ENCODE measurements at regions not wholly inside any gene's neighbourhood (a gene's known extent, or its start where the extent isn't known, plus 50 kb on each side); places are given as distances from the start of the nearest gene placed in this dataset.
"Not testable (repeated sequence)": the region's sequence is repeated elsewhere in the genome, so short reads cannot be mapped to it uniquely, and the experiment has no call there.

DNA sequence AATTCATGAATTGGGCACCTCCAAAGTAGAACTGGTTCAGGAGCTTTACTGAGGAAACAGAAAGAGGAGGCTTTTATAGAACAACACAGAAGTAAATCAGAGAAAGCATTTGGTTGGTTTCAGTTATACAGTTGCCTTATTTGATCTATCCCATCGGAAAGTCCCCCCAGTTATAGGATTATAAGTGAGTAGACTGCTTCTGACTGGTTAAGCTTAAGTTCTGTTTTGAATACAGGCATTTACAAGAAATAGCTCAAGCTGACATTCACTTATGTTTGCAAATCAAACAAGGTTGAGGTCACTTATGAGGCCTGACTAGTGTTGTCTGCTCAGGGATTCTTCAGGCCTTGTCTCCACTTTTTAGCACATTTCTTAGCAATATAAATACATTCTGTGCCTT, 857.4 kb downstream of the EFNB2 start:
- DNase-seq (no peak), ATAC-seq (replicated peaks) (no peak)
- H3K9me3 Mint-ChIP-seq = peaks cover 0 to 4% of the 10 kb centered on the region in 2 donors
- no peaks in the 10 kb centered on the region for H3K27me3 Mint-ChIP-seq
- H3K4me3 Mint-ChIP-seq = no peak overlapping the region
- no peaks in the 10 kb centered on the region for H3K36me3 Mint-ChIP-seq
- H3K4me1 Mint-ChIP-seq = no peaks in the 10 kb centered on the region
- H3K27ac Mint-ChIP-seq = no peak overlapping the region

DNA sequence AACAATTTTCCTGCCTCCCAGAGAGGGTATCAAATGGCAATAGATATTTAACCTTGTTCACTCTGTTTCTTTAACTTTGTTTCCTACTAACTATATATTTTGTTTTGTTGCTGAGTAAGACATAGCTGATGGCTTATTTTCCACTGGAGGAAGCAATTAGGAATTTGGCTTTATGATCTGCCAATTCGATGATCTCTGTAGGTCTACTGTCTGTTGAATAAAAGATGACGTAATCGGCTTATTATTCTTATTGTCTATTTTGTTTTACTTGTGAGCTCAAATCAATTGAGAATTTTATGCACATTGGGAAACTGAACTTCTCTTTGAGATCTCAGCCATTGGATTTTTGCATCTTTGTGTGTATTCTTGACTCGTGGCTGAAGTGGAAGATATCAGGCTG, 862.6 kb downstream of the EFNB2 start:
- ATAC-seq (replicated peaks) (no peak), DNase-seq (no peak)
- no peaks in the 10 kb centered on the region for H3K36me3 Mint-ChIP-seq
- H3K27ac Mint-ChIP-seq = no peak overlapping the region
- H3K4me1 Mint-ChIP-seq = no peaks in the 10 kb centered on the region
- H3K27me3 Mint-ChIP-seq = no peaks in the 10 kb centered on the region
- no peak overlapping the region for H3K4me3 Mint-ChIP-seq
- H3K9me3 Mint-ChIP-seq = peaks cover 4 to 7% of the 10 kb centered on the region in 2 donors

DNA sequence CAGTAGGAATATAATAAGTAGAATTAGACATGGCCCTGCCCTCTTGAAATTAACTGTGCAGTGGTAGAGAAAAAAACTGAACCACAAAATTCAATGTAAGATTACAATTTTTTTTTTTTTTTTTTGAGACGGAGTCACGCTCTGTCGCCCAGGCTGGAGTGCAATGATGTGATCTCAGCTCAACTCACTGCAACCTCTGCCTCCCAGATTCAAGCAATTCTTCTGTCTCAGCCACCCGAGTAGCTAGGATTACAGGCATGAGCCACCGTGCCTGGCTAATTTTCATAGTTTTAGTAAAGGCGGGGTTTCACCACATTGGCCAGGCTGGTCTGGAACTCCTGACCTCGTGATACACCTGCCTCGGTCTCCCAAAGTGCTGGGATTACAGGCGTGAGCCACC, 864.3 kb downstream of the EFNB2 start:
- not testable (repeated sequence) for H3K27me3 Mint-ChIP-seq; H3K27ac Mint-ChIP-seq; ATAC-seq (replicated peaks); H3K36me3 Mint-ChIP-seq; H3K4me1 Mint-ChIP-seq; DNase-seq; H3K4me3 Mint-ChIP-seq; H3K9me3 Mint-ChIP-seq

DNA sequence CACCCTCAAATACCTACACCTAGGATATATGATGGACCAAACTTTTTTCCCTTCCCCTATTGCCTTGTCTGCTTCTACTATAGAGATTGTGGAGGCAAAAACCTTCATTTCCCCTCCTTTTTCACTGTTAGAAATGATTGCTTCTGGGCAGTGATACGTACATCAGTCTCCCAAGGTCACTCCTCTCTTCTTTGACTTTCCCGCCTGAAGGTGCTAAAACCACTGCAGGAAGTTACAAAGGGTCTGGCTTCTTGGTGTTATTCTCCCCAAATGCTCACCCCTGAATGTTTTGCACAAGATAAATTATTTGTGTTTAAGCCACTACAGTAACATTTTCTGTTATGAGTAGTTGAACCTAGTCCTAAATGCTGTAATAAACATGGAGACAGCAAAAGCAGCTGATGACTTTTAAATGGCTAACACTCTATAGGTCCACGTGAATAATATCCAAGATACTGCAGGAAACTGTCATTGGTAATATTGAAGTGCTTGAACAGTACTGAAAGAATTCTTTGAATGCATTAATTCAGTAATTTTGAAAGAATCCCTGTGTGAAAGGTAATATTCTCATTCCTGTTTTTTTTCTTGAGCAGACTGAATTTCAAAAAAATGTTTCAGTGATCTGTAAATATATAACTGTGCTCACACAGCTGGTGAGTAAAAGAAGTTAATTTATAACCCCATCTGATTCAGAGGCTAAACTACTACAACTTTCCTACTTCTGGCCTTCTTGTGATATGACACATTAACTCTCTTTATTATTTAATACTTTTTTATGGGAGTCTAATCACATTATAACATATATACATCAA, 865.1 kb downstream of the EFNB2 start:
- H3K27me3 Mint-ChIP-seq = no peaks in the 10 kb centered on the region
- peaks cover 4 to 6% of the 10 kb centered on the region in 2 donors for H3K9me3 Mint-ChIP-seq
- no peak overlapping the region for H3K4me3 Mint-ChIP-seq
- no peaks in the 10 kb centered on the region for H3K4me1 Mint-ChIP-seq
- no peaks in the 10 kb centered on the region for H3K36me3 Mint-ChIP-seq
- no peak for DNase-seq
- H3K27ac Mint-ChIP-seq = no peak overlapping the region
- no peak for ATAC-seq (replicated peaks)

DNA sequence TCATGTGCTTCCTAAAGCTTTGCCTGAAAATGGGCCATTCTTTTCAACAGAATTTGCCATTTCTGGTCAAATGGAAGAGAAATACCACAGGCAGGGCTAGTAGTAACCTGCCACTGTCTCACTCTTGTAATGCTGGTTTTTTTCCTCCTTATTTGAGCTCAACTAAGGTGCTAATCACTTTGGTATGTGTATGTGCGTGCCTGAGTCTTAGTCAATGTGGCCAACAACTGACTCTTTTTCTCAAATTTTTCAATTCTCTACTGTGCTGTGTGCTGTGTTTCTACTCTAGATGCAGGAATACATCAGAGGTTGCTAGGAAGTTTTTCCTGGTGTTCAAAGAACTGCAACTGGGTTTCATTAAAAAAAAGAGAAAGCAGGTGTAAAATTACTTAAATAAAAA, 870.2 kb downstream of the EFNB2 start:
- Mint-ChIP-seq H3K4me1 (no peaks in the 10 kb centered on the region), H3K36me3 (no peaks in the 10 kb centered on the region), H3K27me3 (no peaks in the 10 kb centered on the region), H3K4me3 (no peak overlapping the region), H3K27ac (no peak overlapping the region), H3K9me3 (peaks cover 0 to 3% of the 10 kb centered on the region in 2 donors)
- ATAC-seq (replicated peaks) (no peak), DNase-seq (no peak)

DNA sequence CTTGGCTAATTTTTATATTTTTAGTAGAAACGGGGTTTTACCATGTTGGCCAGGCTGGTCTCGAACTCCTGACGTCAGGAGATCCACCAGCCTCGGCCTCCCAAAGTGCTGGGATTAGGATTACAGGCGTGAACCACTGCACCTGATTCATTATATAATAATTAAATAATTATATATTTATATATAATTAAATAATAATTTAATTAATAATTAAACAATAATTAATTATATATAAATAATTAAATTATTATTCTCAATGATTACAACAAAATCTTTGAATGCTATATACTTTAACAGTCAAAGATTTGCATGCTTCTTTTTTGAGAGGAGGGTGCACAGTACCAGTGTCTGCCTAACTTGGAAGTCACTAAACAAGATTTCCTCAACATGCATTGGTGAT, 872.3 kb downstream of the EFNB2 start:
- Mint-ChIP-seq H3K9me3 (peaks cover 3 to 4% of the 10 kb centered on the region in 2 donors), H3K4me1 (no peaks in the 10 kb centered on the region), H3K27me3 (no peaks in the 10 kb centered on the region), H3K4me3 (no peak overlapping the region), H3K27ac (no peak overlapping the region), H3K36me3 (no peaks in the 10 kb centered on the region)
- DNase-seq (no peak), ATAC-seq (replicated peaks) (no peak)

DNA sequence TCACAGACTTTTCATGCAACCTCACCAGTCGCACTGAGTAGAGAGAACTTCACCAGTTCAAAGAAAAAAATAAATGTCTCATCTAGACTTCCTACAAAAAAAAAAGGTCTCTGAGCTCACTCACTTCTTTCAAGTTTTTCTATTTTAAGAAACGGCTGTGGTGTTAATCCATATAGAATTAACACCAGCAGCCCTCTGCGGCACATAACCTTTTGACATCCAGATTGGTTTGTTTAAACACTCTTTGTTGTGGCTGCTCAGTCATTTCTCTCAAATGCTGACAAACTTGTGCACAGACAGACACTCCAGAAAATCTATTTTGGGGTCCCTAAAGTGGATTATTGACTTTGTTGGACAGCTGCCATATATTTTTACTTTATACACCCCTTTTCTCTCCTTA, 874.9 kb downstream of the EFNB2 start:
- H3K27ac Mint-ChIP-seq = no peak overlapping the region
- ATAC-seq (replicated peaks) (no peak), DNase-seq (no peak)
- H3K4me3 Mint-ChIP-seq = no peak overlapping the region
- no peaks in the 10 kb centered on the region for H3K27me3 Mint-ChIP-seq
- peaks cover 2 to 7% of the 10 kb centered on the region in 2 donors for H3K9me3 Mint-ChIP-seq
- no peaks in the 10 kb centered on the region for H3K4me1 Mint-ChIP-seq
- no peaks in the 10 kb centered on the region for H3K36me3 Mint-ChIP-seq

DNA sequence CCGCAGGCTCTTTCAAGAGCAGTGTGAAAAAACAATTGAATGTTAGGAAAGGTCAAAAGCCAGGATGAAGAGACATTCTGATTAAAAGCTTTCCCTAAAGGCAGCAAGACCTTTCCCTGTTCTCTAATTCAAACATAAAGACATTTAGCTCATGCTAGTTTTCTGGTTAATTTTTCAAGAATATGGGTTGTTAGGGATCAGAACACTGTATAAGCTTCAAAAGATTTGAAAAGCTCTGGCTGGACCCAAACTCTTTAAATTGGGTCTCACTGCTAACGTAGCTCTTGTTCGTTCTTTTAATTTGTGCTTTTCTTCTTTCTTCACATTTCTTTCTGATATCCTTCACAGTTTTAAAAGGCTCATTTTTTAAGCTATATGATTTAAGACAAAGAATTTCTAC, 877.0 kb downstream of the EFNB2 start:
- ATAC-seq (replicated peaks) = no peak
- no peaks in the 10 kb centered on the region for H3K27me3 Mint-ChIP-seq
- H3K9me3 Mint-ChIP-seq = peaks cover 4 to 7% of the 10 kb centered on the region in 2 donors
- H3K27ac Mint-ChIP-seq = no peak overlapping the region
- no peaks in the 10 kb centered on the region for H3K4me1 Mint-ChIP-seq
- no peaks in the 10 kb centered on the region for H3K36me3 Mint-ChIP-seq
- H3K4me3 Mint-ChIP-seq = no peak overlapping the region
- DNase-seq = no peak

DNA sequence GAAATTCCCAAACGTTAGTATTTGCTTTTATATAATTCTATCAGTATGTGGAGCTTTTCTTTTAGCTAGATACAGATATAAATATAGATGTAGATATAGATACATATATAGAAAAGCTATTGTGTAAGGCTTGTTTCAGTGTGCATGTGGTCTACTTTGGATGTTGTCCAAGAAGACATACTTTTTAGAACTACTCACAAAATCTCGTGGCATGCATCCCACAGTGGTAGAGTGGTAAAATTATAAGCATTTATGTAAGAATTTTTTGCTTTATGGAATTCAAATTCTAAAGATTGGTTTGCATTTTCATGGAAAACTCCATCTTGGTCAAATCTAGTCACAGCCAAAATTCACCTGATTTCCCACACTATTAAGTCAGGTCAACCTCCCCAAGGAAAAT, 880.4 kb downstream of the EFNB2 start:
- H3K27me3 Mint-ChIP-seq = no peaks in the 10 kb centered on the region
- no peak overlapping the region for H3K27ac Mint-ChIP-seq
- H3K9me3 Mint-ChIP-seq = peaks cover 6 to 7% of the 10 kb centered on the region in 2 donors
- DNase-seq = no peak
- no peak for ATAC-seq (replicated peaks)
- no peaks in the 10 kb centered on the region for H3K36me3 Mint-ChIP-seq
- H3K4me3 Mint-ChIP-seq = no peak overlapping the region
- no peaks in the 10 kb centered on the region for H3K4me1 Mint-ChIP-seq

DNA sequence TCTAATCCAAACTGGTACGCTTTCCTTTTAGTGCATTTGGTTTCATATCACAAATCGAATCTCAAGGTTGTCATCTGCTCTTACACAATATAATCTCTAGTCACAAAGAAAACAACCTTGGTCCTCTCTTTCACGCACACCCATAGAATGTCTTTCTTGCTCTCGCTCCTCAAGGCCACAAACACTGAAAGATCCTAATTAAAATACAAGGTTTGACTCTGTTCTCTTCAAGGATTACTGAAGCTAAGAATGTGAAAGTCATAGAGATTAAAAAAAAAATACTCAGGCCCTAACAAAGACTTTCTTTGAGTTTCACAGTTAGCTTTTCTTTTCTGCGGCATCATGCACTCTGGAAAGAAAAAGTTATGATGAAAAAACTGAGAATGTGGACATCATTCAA, 891.5 kb downstream of the EFNB2 start:
- DNase-seq = no peak
- Mint-ChIP-seq H3K27ac (no peak overlapping the region), H3K4me3 (no peak overlapping the region), H3K9me3 (peaks cover 15% of the 10 kb centered on the region in 2 donors), H3K27me3 (no peaks in the 10 kb centered on the region), H3K36me3 (no peaks in the 10 kb centered on the region), H3K4me1 (no peaks in the 10 kb centered on the region)
- ATAC-seq (replicated peaks) = no peak

DNA sequence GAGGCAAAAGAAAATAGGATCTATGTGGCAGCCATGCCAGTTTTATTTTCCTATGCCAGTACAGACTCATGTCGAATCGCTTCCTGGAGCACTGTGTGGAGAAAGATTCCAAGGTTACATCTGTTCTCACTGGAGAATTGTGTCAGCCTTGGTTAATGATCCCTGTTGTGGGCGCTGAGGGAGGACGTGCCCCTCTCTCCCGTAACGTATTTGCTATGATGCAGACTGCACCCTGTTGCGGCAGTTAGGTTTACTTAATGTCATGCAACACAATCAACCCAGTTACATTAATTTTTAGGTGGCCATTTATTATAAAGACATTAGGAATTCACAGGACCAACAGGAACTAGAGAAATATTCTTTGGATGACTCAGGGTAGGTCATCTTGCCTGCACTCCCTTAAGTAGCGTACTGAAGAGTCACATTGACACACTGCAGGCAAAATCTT, 892.9 kb downstream of the EFNB2 start:
- H3K9me3 Mint-ChIP-seq = peaks cover 6 to 7% of the 10 kb centered on the region in 2 donors
- H3K36me3 Mint-ChIP-seq = no peaks in the 10 kb centered on the region
- H3K4me3 Mint-ChIP-seq = no peak overlapping the region
- no peaks in the 10 kb centered on the region for H3K27me3 Mint-ChIP-seq
- ATAC-seq (replicated peaks) = no peak
- DNase-seq = no peak
- H3K27ac Mint-ChIP-seq = no peak overlapping the region
- H3K4me1 Mint-ChIP-seq = no peaks in the 10 kb centered on the region

DNA sequence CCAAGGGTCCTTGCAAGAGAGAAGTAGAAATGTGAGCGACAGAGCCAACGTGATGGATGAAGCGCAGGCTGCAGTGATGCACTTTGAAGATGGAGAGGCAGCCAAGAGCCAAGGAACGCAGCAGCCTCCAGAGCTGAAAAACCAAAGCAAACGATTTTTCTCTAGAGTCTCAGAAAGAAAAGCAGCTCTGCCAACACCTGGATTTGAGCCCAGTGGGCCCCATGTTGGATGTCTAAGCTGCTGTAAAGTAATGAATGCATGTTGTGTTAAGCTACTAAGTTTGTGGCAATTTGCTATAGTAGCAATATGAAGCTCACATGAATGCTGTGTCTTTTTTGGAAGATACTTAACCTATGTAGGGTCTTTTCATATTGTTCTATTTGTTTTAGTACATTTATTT, 894.3 kb downstream of the EFNB2 start:
- DNase-seq (no peak), ATAC-seq (replicated peaks) (no peak)
- Mint-ChIP-seq H3K27me3 (no peaks in the 10 kb centered on the region), H3K4me1 (no peaks in the 10 kb centered on the region), H3K27ac (no peak overlapping the region), H3K36me3 (no peaks in the 10 kb centered on the region), H3K4me3 (no peak overlapping the region), H3K9me3 (peaks cover 6 to 7% of the 10 kb centered on the region in 2 donors)

DNA sequence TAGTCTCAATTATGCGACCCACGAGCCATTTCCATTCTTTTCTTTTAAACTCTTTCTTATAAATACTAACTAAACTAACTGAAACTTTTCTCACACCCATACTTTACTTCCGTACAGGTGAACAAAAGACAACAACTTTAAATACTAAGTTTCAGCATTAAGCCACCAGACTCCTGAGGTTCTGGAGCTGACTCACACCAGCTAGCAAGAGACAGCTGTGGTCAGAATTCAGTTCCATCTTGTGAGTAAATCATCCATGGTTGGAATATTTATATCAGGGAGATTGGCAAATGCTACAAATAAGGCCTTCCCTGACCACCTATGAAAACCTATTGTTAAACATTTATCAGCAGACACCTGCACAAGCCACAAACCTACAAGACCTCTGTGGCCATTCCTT, 897.0 kb downstream of the EFNB2 start:
- H3K27me3 Mint-ChIP-seq = no peaks in the 10 kb centered on the region
- no peak overlapping the region for H3K27ac Mint-ChIP-seq
- peaks cover 0 to 4% of the 10 kb centered on the region in 2 donors for H3K9me3 Mint-ChIP-seq
- H3K4me3 Mint-ChIP-seq = no peak overlapping the region
- no peak for DNase-seq
- no peaks in the 10 kb centered on the region for H3K4me1 Mint-ChIP-seq
- ATAC-seq (replicated peaks) = no peak
- H3K36me3 Mint-ChIP-seq = no peaks in the 10 kb centered on the region

DNA sequence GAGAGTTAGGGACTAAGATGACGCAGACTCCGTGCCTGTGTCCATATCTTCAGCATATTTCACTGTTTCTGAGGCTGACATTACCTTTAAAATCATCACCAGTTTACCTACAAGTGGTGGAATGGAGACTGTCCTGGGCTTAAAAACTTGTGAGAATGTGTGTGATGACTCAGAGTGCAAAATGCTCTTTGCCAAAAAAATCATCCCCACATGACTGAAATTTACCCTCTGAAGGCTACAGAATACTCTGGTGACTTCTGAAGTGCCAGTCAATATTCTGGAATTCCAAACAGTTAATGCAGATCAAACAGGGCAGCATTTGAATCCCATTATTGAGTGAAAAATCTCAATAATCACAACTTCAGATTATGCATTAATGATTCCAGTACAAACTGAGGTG, 901.4 kb downstream of the EFNB2 start:
- no peaks in the 10 kb centered on the region for H3K36me3 Mint-ChIP-seq
- H3K9me3 Mint-ChIP-seq = no peaks in the 10 kb centered on the region
- DNase-seq (no peak), ATAC-seq (replicated peaks) (no peak)
- no peaks in the 10 kb centered on the region for H3K27me3 Mint-ChIP-seq
- no peak overlapping the region for H3K4me3 Mint-ChIP-seq
- H3K27ac Mint-ChIP-seq = no peak overlapping the region
- no peaks in the 10 kb centered on the region for H3K4me1 Mint-ChIP-seq

DNA sequence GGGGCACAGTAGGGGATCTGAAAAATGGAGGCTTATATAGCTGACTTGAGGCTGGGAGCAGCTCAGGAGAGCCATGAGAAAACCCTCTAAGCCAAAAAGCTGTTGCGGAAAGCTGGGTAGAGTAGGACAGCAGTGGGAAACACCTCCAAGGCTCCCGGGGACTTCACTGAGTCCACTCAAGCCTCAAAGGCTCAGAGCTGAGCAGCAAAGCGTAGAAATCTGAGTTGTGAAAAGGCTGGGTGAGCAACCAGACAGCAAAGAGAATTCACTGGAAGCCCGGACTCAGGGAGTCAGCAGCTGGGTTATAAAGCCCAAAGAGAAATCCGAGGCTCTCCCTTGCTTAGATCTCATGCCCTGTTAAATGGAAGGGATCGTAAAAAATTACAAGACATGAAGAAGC, 905.0 kb downstream of the EFNB2 start:
- ATAC-seq (replicated peaks) = no peak

More for the DNA sequence above, 905.0 kb downstream of the EFNB2 start:
- DNase-seq = no peak
- H3K4me1 Mint-ChIP-seq = no peaks in the 10 kb centered on the region
- H3K27me3 Mint-ChIP-seq = no peaks in the 10 kb centered on the region
- no peaks in the 10 kb centered on the region for H3K9me3 Mint-ChIP-seq
- no peak overlapping the region for H3K4me3 Mint-ChIP-seq
- no peak overlapping the region for H3K27ac Mint-ChIP-seq
- H3K36me3 Mint-ChIP-seq = no peaks in the 10 kb centered on the region
